HG03521 (cell line): ENCODE measurements at regions not wholly inside any gene's neighbourhood (a gene's known extent, or its start where the extent isn't known, plus 50 kb on each side); places are given as distances from the start of the nearest gene placed in this dataset.
"Not testable (repeated sequence)": the region's sequence is repeated elsewhere in the genome, so short reads cannot be mapped to it uniquely, and the experiment has no call there.

ENCODE experiments used
- ATAC-seq: cut with Tn5 transposase; IDR thresholded peaks from one replicate; pipeline ENCODE4 v1.9.1; 2021; ENCODE audit warnings: mild to moderate bottlenecking, moderate library complexity; ENCODE audit not compliant: unreplicated experiment

DNA sequence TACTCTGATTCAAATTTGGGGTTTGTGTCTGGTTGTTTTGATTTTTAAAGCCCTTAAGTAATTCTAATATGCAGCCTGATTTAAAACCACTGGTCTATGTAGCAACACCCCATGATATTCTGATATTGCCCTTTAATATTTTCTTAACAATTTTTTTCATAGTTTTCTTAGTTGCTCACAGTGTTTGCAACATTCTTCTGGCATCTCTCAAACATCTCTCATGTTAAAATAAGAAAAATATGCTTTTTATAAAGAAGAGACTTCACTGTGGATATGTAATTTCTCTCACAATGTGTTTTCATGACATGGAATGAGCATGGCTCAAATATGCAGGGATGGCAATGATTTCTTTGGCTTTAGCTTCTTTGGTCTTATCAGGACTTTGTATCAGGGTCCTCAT, 183.7 kb downstream of the TAF11L14 start:
- ATAC-seq = no peak

DNA sequence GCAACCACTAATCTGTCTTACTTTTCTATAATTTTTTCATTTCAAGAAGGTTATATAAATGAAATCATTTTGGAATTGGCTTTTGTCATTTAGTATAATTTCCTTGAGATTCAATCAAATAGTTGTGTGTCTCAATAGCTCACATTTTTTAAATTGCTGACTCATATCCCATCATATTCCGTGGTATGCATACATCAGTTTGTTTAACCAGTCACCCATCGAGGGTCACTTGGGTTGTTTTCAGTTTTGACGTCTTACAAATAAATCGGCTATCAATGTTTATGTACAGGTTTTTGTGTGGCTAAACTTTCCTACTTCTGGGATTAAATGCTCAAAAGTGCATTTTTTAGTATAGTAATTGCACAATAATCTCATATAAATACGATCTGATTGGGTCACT, 185.5 kb downstream of the TAF11L14 start:
- no peak for ATAC-seq

DNA sequence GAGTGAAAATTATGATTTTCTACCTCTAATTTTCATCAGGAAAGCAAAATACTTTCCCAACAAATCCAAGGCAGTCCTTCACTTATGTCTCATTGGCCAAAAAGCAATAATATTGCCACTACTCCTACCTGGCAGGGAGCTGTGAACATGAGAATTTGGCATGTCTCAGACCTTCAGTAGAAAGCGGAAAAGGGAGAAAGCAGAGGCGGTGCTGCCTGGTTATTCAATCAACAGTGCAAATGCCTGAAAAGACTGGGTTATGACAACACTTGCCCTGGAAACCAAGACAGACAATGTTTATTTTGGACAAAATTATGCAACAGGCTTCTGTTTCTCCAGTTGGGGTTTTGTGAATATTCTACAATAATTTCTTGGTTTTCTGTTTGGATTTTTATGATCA, 194.4 kb downstream of the TAF11L14 start:
- no peak for ATAC-seq

DNA sequence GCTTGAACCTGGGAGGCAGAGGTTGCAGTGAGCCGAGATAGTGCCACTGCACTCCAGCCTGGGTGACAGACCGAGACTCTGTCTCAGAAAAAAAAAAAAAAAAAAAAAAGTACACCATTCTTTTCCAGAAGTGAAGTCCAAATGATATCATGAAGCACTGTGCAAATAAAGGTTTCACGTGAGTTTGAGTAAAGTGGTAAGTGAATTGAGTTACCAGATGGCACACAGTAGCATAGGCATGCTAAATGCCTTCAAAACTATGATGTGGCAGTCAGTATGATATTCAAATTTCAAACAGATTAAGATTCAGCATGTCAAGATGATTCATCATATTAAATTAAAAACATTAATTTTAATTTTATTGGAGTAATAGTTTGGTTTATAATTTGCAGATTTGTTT, 195.2 kb downstream of the TAF11L14 start:
- no peak for ATAC-seq

DNA sequence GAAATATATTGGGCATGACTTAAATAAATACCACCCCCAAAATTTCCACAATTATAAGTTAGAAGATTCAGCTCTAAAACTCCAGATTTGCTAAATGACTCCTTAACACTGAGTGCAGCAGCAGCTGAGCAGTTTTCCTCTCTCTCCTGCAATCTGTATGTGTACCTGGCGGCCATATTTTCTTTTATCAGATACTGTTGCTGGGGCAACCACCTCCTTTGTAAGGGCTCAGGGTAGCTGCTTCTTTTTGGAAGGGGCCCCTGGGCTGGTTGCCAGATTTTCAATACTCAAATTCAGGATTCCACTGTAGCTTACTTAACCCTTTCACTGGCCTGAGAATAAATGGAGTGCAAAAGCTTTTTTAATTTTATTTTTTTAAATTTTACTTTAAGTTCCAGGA, 197.0 kb downstream of the TAF11L14 start:
- no peak for ATAC-seq

DNA sequence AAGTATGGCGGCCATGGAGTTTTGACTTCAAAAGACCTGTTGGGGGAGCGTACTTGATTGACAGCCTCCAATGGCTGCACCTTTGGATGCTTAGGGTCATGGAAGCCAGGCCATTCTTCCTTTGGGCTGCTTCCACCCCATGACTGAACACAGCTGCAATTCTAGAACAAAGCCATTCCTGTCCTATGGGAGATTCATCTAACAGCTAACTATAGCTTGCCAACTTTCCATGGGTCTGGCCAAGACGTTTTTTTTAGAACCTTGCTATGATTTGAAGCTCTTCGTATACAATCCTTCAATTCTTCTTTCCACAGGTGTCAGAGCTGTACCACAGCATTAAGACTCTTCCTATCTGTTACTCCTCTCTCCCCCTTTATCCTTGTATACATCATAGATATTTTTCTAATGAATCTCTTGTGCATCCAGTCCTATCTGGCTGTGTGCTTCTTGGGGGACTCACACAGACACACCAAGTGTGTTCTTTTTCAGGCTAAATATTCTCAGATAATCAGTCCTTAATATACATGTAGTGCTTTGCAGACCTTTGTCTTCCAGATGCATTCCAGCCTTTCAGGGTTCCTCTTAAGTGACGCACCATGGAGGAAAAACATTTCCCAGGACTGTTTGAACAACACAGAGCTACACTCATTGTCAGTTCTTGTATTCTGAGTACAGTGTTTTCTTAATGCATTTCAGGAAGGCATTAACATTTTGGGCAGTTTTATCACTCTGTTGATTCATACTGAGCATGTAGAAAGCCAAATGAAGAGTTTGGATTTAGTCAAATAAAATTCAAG, 198.9 kb downstream of the TAF11L14 start:
- ATAC-seq = no peak

DNA sequence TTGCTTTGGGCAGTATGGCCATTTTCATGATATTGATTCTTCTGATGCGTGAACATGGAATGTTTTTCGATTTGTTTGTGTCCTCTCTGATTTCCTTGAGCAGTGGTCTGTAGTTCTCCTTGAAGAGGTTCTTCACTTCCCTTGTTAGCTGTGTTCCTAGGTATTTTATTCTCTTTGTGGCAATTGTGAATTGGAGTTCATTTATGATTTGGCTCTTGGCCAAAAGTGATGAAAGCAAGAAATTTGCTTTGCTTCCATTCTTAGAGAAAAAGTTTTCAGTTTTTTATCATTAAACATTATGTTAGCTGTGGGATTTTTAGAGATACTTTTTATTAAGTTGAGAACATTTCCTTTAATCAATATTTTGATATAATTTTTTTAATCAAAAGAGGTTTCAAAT, 203.5 kb downstream of the TAF11L14 start:
- no peak for ATAC-seq

DNA sequence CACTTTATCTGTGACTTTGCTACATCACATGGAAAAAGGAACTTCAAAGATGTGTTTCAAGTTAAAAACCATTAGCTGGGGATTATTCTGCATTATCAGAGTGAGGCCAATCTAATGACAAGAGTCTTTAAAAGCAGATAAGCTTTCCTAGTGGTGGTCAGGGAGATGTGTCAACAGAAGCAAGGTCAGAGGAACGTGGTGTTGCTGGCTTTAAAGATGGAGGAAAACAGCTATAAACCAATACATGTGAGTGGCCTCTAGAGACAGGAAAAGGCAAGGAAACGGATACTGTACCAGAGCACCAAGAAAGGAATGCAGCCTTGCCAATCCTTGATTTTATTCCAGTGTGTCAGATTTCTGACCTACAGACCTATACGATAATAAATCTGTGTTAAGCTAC, 204.2 kb downstream of the TAF11L14 start:
- ATAC-seq = no peak

DNA sequence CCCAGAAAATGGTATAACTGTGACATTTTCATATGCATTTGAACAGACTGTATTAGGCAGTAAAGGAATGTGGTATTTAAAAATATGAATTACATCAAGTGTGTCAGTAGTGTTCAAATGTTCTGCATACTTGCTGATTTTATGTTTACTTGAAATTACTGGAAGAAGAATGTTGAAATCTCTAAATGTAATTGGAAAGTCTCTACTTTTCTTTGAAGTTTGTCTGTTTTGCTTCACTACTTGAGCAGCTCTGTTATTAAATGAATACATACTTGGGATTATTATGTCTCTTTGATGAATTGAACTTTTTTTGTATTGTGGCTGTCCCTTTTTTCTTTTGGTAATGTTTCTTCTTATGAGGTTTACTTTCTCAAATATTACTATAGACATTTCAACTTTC, 205.6 kb downstream of the TAF11L14 start:
- no peak for ATAC-seq

DNA sequence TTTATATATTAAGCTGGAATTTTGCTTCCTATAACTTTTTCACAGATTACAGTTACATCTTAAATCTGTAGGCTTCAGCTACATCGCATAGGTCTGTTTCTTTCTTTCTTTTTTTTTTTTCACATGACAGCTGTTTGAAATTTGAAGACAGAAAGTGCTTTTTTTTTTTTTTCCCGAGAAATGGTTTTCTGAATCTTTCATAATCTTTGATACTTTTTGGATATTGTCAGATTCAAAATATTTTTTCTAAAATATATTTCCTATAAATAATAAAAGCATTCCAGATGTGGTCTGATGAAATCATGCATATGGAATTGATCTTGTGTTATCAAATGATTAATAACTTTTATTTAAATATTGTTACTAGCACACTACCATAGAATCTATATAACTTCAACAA, 212.2 kb downstream of the TAF11L14 start:
- ATAC-seq = no peak

DNA sequence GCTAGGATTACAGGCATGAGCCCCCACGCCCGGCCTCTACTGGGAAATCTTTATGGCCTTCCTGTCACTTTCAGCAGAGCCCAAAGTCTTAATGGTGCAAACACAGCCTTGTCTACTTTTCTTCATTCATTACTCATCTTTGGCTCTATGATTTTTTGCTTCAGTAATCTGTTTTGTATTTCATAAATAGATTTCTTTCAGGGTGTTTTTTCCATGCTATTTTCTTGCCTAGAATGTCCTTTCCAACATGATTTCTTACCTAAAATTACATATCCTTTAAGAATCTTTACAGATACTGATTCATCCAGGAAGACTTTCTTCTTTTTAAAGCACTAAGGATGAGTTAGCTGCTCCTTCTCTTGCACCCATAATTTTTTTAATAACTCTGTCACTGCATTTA, 213.0 kb downstream of the TAF11L14 start:
- no peak for ATAC-seq

DNA sequence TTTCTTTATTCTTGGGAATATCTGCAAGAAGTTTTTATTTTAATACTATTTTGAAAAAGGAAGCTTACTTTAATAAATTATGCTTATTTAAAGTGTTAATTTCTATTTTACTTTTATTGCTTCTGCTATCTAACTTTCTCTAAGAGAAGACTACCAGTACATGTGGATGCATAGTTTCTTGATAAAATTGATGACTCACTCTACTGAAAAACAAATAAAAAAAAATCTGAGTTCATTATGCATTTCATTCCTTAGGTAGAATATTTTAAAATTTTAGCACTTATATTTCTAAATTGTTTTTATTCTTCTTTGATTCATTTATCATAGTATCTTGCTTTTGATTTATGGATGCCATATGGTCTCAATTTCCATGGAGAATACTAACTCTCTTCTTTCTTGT, 217.9 kb downstream of the TAF11L14 start:
- ATAC-seq = no peak

DNA sequence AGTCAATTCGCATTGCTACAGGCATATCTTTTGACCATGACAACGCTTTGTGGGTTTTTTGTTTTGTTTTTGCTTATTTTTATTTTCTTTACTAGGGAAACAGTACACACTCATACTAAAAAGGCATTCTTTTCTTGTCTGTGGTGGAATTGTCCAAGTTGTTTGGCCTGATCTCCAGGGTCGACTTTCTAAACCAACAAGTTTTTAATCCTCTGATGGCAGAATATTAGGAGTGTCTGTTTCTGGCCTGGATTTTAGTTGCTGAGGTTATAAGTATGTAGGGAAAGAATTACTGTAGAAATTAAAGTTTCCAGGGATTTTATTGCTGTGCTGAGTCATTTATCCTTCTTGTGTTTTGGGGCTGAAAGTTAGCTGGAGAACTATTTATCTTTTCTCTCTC, 218.5 kb downstream of the TAF11L14 start:
- no peak for ATAC-seq

DNA sequence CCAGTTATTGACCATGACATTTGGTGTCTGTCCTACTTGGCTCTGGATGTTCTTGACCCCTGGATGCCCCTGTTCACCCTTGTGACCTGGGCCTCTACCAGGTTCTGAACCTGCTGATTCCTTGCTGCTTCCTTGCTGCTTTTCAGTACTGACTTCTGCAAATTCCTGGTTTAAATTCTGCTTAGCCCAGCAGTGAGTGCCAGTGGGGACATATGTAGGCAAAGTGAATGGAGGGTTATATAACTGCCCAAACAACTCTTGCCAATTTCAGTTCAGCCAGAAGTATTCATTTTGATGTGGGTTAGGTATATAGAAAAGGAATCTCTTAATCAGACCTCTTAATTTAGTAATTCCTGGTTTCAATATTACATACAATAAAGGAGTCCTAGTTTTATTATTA, 220.6 kb downstream of the TAF11L14 start:
- ATAC-seq = no peak

DNA sequence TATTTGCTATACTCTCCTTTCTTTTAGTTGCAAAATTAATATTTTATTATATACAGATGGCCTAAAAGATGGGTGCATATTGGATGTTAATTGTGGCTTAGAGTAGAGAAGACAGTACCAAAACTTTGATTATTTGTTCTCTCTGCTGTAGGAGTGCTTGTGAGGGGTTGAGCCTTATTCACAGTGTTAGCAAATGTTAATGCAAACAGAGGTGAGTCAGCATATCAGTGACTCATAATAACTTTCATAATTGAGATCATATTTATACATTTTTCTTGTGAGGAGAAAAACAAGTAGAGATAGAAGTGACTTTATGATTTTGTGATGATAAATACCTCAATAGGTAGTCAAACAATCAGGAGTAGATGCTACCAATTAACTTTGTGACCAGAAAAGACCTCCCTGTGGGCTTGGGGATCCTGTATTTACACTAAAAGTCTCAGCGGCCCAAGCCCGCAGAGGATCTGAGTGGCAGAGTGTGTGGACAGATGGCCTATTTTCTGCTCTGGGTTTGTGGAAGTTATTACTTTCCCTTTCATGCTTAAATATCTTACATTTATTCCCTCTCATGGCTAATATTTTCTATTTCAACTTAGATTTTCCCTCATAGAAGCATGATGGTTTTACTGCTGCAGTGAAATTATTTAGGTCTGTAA, 226.5 kb downstream of the TAF11L14 start:
- ATAC-seq = no peak

DNA sequence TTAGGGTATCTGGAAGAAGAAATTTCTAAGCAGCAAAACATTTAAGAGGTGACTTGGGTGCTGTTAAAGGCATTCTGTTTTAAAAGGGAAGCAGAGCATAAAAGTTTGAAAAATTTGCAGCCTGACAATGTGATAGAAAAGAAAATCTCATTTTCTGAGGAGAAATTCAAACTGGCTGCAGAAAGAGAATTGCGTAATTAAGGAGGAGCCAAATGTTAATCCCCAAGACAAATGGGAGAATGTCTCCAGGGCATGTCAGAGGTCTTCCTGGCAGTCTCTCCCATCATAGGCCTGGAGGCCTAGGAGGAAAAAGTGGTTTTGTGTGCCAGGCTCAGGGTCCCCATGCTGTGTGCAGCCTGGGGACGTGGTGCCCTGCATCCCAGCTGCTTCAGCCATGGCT, 230.6 kb downstream of the TAF11L14 start:
- ATAC-seq = not testable (repeated sequence)

DNA sequence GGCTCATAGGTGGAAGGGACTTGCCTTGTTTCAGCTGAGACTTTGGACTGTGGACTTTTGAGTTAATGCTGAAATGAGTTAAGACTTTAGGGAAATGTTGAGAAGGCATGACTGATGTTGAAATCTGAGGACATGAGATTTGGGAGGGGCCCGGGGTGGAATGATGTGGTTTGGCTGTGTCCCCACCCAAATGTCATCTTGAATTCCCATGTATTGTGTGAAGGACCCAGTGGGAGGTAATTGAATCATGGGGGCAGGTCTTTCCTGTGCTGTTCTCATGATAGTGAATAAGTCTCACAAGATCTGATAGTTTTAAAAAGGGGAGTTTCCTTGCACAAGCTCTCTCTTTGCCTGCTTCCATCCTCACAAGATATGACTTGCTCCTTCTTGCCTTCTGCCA, 231.7 kb downstream of the TAF11L14 start:
- ATAC-seq = not testable (repeated sequence)

DNA sequence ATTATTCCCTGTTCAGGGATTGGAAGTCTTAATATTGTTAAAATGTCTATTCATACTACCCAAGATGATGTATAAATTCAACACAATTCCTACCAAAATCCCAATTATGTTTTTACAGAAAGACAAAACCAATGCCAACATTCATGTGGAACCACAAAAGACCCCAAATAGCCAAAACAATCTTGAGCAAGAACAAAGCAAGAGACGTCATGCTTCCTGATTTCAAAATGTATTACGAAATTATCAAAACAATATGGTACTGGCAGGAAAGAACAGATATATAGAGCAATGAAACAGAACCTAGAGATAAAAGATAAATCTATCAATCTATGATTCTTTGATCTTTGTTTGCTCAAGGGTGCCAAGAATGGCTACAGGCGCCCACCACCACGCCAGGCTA, 237.9 kb downstream of the TAF11L14 start:
- ATAC-seq = no peak

DNA sequence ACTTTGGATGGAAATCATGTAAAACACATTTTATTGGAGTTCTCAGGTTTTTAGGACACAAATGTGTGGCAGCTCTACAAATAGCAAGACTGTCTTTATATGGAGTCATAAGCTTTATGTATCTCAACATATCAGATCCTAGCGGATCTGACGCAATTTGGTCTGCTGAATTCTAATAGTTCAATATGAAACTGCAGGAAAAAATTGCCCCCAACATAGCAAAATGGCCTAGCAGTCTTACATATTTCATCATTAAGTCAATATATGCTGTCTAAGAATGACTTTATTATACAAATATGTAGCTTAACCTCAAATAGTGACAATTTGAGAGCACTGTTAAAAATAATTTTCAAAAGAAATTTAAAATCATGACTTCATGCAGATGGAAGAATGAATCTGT, 244.3 kb downstream of the TAF11L14 start:
- no peak for ATAC-seq

DNA sequence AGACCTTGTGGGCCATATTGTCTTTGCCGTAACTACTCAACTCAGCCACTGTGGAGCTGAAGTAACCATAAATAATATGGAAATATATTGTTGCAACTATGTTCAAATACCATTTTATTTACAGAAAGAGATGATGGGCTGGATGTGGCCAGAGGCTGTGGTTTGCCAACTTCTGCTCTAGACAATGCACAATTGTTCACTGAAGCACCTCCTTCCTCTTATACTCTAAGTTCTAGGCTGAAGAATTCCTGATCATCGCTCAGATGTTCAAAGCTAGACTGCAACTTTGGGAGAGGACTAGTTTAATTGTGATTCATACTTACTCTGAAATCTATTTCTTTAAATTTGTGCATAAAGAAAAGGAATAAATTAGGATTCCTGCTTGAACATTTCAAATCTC, 245.0 kb downstream of the TAF11L14 start:
- no peak for ATAC-seq

DNA sequence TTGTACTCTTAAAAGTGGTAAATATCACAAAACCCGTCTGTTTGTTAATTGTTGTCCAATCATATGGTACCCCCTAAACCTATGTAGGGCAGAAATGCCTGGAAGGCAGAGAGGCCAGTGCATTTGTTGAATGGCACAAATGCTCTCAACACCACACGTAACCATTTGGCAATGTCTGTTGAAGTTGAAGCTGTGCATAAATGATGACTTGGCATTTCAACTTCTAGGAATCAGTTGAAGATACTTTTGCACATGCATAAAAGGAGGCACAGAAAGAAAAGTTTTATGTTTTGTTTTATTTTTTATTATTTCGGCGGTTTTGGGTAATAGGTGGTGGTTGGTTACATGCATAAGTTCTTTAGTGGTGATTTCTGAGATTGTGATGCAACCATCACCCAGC, 246.6 kb downstream of the TAF11L14 start:
- no peak for ATAC-seq

DNA sequence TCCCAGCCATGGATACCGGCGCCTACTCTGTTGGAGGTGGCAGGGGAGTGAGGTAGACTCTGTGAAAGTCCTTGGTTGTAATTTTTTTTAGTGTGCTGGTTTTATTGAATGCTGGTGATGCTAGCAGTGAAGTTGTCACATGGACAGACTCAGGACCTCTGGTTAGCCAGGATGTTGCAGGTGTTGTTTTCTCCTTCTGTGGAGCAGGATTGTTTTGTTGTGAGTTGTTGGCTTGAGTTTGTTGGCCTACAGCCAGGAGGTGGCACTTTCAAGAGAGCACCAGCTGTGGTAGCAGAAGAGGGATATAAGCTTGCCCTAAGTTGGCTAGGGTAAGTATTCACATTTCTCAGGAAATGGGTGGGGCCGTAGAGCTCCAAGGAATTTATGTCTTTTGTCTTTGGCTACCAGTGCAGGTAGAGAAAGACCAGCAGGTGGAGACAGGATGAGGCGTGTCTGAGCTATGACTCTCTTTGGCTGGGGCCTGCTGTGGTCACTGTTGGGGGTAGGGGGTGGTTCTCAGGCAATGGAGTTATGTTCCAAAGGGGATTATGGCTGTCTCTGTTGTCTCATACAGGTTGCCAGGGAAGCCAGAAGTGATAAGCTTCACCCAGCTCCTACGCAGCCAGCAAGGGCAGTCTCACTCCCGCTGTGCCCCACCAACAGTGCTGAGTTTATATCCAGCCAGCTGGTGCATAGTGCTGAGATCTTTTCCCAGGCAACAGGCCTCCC, 248.7 kb downstream of the TAF11L14 start:
- no peak for ATAC-seq
